Sigmoid colon (tissue), 6 donors: ENCODE measurements at regions not wholly inside any gene's neighbourhood (a gene's known extent, or its start where the extent isn't known, plus 50 kb on each side); places are given as distances from the start of the nearest gene placed in this dataset.

Source experiments
- DNase-seq: peaks from one replicate; pipeline ENCODE4 v3.0.0-alpha.2; 2019
- H3K27ac ChIP-seq, 4 donors: fragments of 200-600 bp; sonication (generic); one replicate each; pipeline ENCODE4 v1.5.1; 2016 to 2019; ENCODE audit warnings: mild to moderate bottlenecking in 1 of 4
- H3K27me3 ChIP-seq, 3 donors: fragments of 200-600 bp; sonication (generic); one replicate each; pipeline ENCODE4 v1.5.1; 2019; ENCODE audit warnings: mild to moderate bottlenecking in 1 of 3
- H3K36me3 ChIP-seq, 4 donors: fragments of 200-600 bp; sonication (generic); one replicate each; pipeline ENCODE4 v1.5.1; 2016 to 2019
- H3K4me1 ChIP-seq, 4 donors: fragments of 200-600 bp; sonication (generic); one replicate each; pipeline ENCODE4 v1.5.1; 2017 to 2019
- H3K4me3 ChIP-seq, 4 donors: fragments of 200-600 bp; sonication (generic); one replicate each; pipeline ENCODE4 v1.5.1; 2017 to 2019; ENCODE audit warnings: mild to moderate bottlenecking in 2 of 4, moderate library complexity in 1 of 4
- H3K9me3 ChIP-seq, 4 donors: fragments of 200-600 bp in 3 of 4; sonication (generic) in 3 of 4; one replicate each; pipeline versions ENCODE4 v1.5.1 to v1.6.1; 2013 to 2019
- CTCF ChIP-seq, 4 experiments: fragments of 450-650 bp in 3 of 4; fragments of 200-600 bp in 1 of 4; IDR thresholded peaks; one replicate each; pipeline ENCODE4 v1.5.1; 2016 to 2019; ENCODE audit warnings: antibody characterized with exemption in 4 of 4, mild to moderate bottlenecking in 3 of 4, moderate library complexity in 2 of 4
- EP300 ChIP-seq, 4 donors: sonication (generic); formaldehyde crosslinking; IDR thresholded peaks; one replicate each; pipeline ENCODE4 v1.6.1; 2017; ENCODE audit warnings: antibody characterized with exemption in 4 of 4
- POLR2A ChIP-seq, 2 donors: fragments of 450-650 bp; IDR thresholded peaks; one replicate each; pipeline ENCODE4 v1.6.1; 2016; ENCODE audit warnings: antibody characterized with exemption in 2 of 2, mild to moderate bottlenecking in 2 of 2, moderate library complexity in 2 of 2
- POLR2AphosphoS5 ChIP-seq, 4 donors: sonication (generic); formaldehyde crosslinking; IDR thresholded peaks; one replicate each; pipeline ENCODE4 v1.6.1; 2017; ENCODE audit warnings: antibody characterized with exemption in 4 of 4
- WGBS, 2 donors: extraction: QIAGEN DNeasy Blood & Tissue Kit; methylation state at CpG; one replicate each; pipeline ENCODE4 v1.1.7; 2013; 5-methylcytosine and 5-hydroxymethylcytosine counted together
- intact Hi-C: fragments of 100-400 bp; cut with DNase I; formaldehyde crosslinking; loops from one replicate; pipeline ENCODE4 v1.15.1; 2023
- donor health status: healthy with polysubstance abuse.
- donor health status: healthy.

- TF ChIP-seq POLR2AphosphoS5 (IDR thresholded peaks at IDR 0.05) (no peak), POLR2A (IDR thresholded peaks at IDR 0.05) (no peak), CTCF (IDR thresholded peaks at IDR 0.05) (no peak), EP300 (IDR thresholded peaks at IDR 0.05) (no peak)
- Histone ChIP-seq H3K27me3 (peaks cover 3 to 15% (median 9%) of the 10 kb centered on the region in 3 donors), H3K9me3 (no peaks in the 10 kb centered on the region), H3K4me1 (peaks cover 0 to 13% (median 9%) of the 10 kb centered on the region in 4 donors), H3K4me3 (peak overlapping the region in 3 of 4 donors; percentile 20 to 36 (median 35)), H3K36me3 (no peaks in the 10 kb centered on the region), H3K27ac (no peak overlapping the region)
- intact Hi-C loops: no loop called here
- DNase-seq: no peak
- WGBS, 2 donors: 4 to 8% methylated on average over 23 of the region's 23 CpGs
Measured at GRCh38 chr6:41470029-41470330, 76.2 kb upstream of the FOXP4 start.

- intact Hi-C loops: no loop called here
- WGBS, 2 donors: 12% methylated on average over 62 of the region's 62 CpGs
- no peak overlapping the region for H3K27ac ChIP-seq
- H3K4me3 ChIP-seq: peak overlapping the region in 3 of 4 donors; percentile 20 to 36 (median 35)
- peaks cover 3 to 15% (median 9%) of the 10 kb centered on the region in 3 donors for H3K27me3 ChIP-seq
- H3K9me3 ChIP-seq: no peaks in the 10 kb centered on the region
- peak; percentile 80 for DNase-seq
- peaks cover 0 to 13% (median 9%) of the 10 kb centered on the region in 4 donors for H3K4me1 ChIP-seq
- TF ChIP-seq EP300 (IDR thresholded peaks at IDR 0.05) (no peak), CTCF (IDR thresholded peaks at IDR 0.05) (no peak), POLR2AphosphoS5 (IDR thresholded peaks at IDR 0.05) (no peak), POLR2A (IDR thresholded peaks at IDR 0.05) (no peak)
- H3K36me3 ChIP-seq: no peaks in the 10 kb centered on the region
Measured at GRCh38 chr6:41470331-41471063, 75.7 kb upstream of the FOXP4 start.

GRCh38 chr6:41471064-41471895 lies 74.9 kb upstream of the FOXP4 start:
- Histone ChIP-seq H3K27ac (no peak overlapping the region), H3K36me3 (no peaks in the 10 kb centered on the region), H3K27me3 (peaks cover 3 to 15% (median 9%) of the 10 kb centered on the region in 3 donors), H3K4me3 (no peak overlapping the region), H3K9me3 (no peaks in the 10 kb centered on the region), H3K4me1 (peaks cover 0 to 13% (median 9%) of the 10 kb centered on the region in 4 donors)
- intact Hi-C loops: no loop called here
- WGBS, 2 donors: 80 to 84% methylated on average over 13 of the region's 13 CpGs
- no peak for DNase-seq
- TF ChIP-seq EP300 (IDR thresholded peaks at IDR 0.05) (no peak), CTCF (IDR thresholded peaks at IDR 0.05) (no peak), POLR2A (IDR thresholded peaks at IDR 0.05) (no peak), POLR2AphosphoS5 (IDR thresholded peaks at IDR 0.05) (no peak)

GRCh38 chr6:41474213-41474933 lies 71.8 kb upstream of the FOXP4 start:
- TF ChIP-seq POLR2A (IDR thresholded peaks at IDR 0.05) (no peak), CTCF (IDR thresholded peaks at IDR 0.05) (no peak), POLR2AphosphoS5 (IDR thresholded peaks at IDR 0.05) (no peak), EP300 (IDR thresholded peaks at IDR 0.05) (no peak)
- intact Hi-C loops: no loop called here
- WGBS, 2 donors: 87 to 89% methylated on average over 8 of the region's 8 CpGs
- Histone ChIP-seq H3K9me3 (no peaks in the 10 kb centered on the region), H3K27ac (no peak overlapping the region), H3K4me3 (no peak overlapping the region), H3K27me3 (peaks cover 3 to 15% (median 6%) of the 10 kb centered on the region in 3 donors), H3K4me1 (peaks cover 0 to 13% (median 9%) of the 10 kb centered on the region in 4 donors), H3K36me3 (no peaks in the 10 kb centered on the region)
- DNase-seq: no peak
